HG03442 (cell line): ENCODE measurements at regions not wholly inside any gene's neighbourhood (a gene's known extent, or its start where the extent isn't known, plus 50 kb on each side); places are given as distances from the start of the nearest gene placed in this dataset.
"Not testable (repeated sequence)": the region's sequence is repeated elsewhere in the genome, so short reads cannot be mapped to it uniquely, and the experiment has no call there.

Experiments
- ATAC-seq: cut with Tn5 transposase; IDR thresholded peaks from one replicate; pipeline ENCODE4 v1.9.1; 2021; ENCODE audit warnings: mild to moderate bottlenecking, moderate library complexity; ENCODE audit not compliant: unreplicated experiment

DNA sequence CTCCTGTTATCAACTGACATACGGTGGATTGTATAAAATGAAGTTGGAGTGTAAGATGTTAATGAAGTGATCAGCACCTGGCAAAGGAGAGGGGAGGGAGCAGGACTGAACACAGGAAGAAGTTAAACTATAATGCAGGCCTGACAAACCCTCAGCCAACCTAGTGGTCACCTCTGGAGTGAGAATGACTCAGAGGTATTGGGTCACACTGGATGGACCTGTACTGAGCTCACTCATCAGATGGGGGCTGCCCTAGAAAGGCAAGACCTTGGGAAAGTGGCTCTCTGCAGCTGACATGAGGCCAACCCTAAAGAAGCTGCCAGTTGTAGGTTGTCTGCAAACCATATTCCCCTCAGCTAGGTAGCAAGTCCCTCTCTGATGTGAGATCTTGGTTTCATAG lies 193.3 kb upstream of the HTR1E start:
- ATAC-seq: no peak

- no peak for ATAC-seq
These were observed 199.2 kb upstream of the HTR1E start for GRCh38 chr6:86738078-86738477.

GRCh38 chr6:86731631-86732030 lies 205.7 kb upstream of the HTR1E start:
- not testable (repeated sequence) for ATAC-seq

DNA sequence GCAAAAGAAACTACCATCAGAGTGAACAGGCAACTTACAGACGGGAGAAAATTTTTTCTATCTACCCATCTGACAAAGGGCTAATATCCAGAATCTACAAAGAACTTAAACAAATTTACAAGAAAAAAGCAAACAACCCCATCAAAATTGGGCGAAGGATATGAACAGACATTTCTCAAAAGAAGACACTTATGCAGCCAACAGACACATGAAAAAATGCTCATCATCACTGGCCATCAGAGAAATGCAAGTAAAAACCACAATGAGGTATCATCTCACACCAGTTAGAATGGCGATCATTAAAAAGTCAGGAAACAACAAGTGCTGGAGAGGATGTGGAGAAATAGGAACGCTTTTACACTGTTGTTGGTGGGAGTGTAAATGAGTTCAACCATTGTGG lies 206.6 kb upstream of the HTR1E start:
- ATAC-seq: not testable (repeated sequence)

GRCh38 chr6:86730216-86730615 lies 207.1 kb upstream of the HTR1E start:
- no peak for ATAC-seq

- ATAC-seq: no peak
These were observed 208.4 kb upstream of the HTR1E start for GRCh38 chr6:86728976-86729375.

GRCh38 chr6:86724695-86725094 lies 212.6 kb upstream of the HTR1E start:
- ATAC-seq: no peak

- no peak for ATAC-seq
These were observed 213.6 kb upstream of the HTR1E start for GRCh38 chr6:86723729-86724128.

DNA sequence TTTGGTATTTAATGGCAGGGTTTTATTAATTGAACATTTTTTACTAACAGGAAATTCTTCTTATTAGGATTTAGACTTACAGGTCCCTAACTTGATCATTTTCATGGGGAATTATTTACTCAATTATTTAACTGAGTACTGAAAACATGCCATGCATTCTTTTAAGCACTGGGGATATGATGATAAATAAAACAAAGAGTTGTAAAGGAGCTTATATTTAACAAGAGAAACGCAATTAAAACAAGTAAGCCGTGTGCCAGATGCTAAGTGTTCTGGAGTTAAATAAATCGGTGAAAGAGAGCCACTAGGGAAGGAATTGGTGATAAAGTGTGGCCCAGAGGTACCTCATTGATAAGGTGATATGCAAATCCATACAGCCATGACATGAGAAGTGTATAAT lies 214.2 kb upstream of the HTR1E start:
- ATAC-seq: no peak

DNA sequence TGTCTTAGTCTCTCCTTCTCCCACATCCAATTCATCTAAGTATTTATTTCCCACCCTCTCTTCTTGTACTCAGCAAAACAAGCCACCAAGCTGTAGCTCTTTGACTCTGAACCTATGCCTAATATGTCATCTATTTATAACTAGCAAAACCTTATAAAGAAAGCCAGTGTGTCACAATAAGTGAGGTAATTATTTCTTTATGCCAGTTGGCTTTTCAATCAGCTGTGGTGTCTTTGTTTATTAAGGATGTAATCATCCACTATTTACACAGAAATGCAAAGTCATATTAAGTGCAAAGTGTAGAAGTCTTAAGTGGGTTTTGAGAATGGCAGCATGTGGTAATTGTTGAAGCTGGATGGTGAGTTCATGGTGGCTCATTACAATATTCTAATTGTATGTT lies 215.2 kb upstream of the HTR1E start:
- no peak for ATAC-seq

DNA sequence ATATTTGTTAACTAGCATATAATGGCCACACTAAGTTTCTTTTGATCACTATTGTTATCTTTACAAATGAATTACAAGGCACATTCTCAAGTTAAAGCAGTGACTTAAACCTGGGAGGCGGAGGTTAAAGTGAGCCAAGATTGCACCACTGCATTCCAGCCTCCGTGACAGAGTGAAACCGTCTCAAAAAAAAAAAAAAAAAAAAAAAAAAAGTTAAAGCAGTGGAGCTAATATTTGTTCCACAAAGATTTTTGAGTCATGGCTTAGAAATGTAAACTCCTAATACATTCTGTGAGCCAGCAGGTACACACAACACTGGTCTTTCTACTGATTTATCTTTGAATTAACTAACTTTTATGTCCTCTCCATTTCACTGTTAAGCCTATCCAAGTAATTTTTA lies 221.7 kb upstream of the HTR1E start:
- ATAC-seq: no peak

DNA sequence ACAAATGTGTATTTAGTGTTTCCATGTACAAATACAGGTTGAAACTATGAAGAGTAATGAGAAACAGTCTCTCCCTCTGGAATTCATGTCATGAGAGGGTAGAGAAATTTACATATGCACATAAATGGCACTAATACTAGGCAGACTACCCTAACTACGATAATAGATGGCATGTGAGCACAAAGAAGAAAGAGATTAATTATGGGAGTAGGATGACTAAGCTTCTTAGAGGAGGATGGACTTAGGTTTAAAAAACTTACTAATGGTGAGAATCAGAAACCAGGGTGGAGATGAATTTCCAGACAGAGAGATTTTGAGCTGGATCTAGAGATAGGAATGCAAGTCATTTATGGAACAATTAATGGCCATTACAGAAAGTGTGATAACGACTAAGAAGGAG lies 225.3 kb upstream of the HTR1E start:
- ATAC-seq: no peak

GRCh38 chr6:86707545-86708120 lies 229.7 kb upstream of the HTR1E start:
- ATAC-seq: no peak

DNA sequence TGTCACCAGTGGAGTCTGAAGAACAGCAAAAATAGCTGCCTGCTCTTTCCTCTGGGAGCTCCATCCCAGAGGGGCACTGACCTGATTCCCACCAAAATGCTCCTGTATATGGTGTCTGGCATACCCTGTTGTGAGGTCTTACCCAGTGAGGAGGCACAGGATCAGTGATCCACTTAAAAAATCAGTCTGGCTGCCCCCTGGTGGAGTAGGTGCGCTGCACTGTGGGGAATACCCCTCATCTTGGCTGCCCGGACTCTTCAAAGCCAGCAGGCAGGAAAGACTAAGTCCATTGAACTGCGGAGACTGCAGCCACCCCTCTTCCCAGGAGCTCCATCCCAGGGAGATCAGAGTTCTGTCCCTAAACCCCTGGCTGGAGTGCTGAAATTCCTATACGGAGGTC lies 230.9 kb upstream of the HTR1E start:
- no peak for ATAC-seq

- ATAC-seq: not testable (repeated sequence)
These were observed 236.1 kb upstream of the HTR1E start for GRCh38 chr6:86701228-86701627.

GRCh38 chr6:86686496-86686895 lies 250.8 kb upstream of the HTR1E start:
- ATAC-seq: no peak

- ATAC-seq: no peak
These were observed 252.0 kb upstream of the HTR1E start for GRCh38 chr6:86685230-86685797.

DNA sequence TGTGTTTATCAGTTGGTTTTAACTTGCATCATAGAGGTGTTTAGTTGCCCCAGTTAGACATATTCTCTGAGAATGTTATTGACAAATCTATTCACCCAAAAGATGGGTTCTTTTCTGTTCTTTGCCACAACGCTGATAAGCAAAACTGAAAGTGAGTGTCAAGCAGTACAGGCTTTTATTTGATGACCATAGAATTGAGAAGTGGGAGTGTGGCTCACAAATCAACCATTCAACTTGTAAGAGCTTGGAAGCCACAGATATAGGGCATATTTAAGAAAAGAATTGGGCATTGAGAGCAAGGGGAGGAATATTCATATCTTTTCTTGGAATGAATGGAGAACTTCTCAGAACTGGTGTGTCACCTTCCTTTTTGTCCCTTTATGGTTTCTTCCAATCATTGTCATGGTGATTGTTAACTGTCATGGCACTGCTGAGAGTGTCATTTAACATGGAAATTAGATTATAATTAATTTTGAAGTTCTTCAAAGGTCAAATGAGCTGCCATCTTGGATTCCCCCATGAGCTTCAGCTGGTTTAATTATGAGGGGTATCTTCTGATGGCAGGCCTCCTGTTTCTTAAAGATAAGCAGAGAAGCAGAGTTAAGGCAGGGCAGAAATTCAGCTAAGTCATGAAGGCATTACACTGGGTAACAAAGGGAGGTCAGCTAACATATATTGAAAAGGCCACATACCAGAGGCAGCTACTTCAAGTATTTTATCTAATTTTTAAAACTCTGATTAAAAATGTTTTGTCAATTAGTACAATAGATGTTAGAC lies 254.0 kb upstream of the HTR1E start:
- no peak for ATAC-seq

DNA sequence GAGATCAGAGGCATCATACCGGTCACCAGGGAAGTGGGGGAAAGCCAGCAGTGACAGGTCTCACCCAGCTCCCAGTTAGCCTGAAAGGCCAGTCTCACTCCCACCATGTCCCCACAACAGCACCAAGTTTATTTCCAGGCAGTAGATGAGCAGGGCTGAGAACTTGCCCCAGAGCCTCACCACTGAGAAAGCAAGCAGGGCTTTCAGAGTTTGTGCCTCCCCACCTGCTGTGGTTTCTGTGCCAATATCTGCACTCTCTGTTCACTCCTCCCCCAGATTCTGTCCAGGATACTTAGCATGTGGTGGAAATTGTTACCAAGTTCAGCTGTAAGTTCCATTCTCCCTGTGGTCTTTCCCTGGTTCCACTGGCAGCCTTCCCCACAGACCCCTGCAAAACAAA lies 255.0 kb upstream of the HTR1E start:
- no peak for ATAC-seq

GRCh38 chr6:86681140-86681539 lies 256.2 kb upstream of the HTR1E start:
- not testable (repeated sequence) for ATAC-seq

- not testable (repeated sequence) for ATAC-seq
These were observed 265.2 kb upstream of the HTR1E start for GRCh38 chr6:86672125-86672524.

DNA sequence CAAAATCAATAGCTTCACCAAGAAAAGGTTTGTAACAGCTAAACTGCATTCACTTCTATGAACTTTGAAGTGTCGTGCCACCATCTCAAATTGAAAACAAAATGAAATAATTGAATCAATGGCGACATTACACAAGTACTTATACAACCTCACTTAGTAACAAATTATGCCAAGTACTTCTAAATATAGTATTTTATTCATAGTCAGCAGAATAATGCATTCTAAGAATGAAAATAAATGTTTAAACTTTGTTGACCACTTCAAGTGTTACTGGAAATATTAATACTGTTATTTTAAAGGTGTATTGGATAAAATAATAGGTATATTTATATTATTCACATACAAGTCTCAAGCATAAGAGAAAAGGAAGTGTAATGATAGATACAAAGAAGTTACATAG lies 280.1 kb upstream of the HTR1E start:
- no peak for ATAC-seq
